ENCODE measurements at regions not wholly inside any gene's neighbourhood (a gene's known extent, or its start where the extent isn't known, plus 50 kb on each side); places are given as distances from the start of the nearest gene placed in this dataset.
"Not testable (repeated sequence)": the region's sequence is repeated elsewhere in the genome, so short reads cannot be mapped to it uniquely, and the experiment has no call there.

DNA sequence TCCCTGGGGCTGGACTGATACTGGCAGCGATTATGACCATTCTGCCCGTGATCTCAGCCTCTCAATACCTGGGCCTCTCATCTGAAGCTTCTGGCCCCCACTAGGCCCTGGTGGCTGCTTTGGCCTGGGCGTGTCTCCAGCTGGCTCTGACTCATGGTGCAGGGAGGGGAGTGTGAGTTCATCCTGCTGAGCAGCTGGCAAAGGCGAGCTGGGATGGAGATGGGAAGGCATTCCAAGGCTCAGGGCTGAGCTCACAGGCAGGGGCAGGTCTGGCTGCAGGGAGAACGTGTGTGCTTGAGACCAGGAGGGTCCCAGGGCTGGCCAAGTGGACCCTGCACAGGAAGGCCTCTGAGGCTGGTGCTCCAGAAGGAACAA, 221.8 kb downstream of the TMEM121 start:
- TF ChIP-seq POLR2A (IDR thresholded peaks at IDR 0.05; ENCODE audit: low read depth, low read length) (no peak), MYC (IDR thresholded peaks at IDR 0.05; ENCODE audit: low read depth, low read length) (no peak), JUN (IDR thresholded peaks at IDR 0.05; ENCODE audit: borderline replicate concordance, insufficient read depth, insufficient read length, low read depth) (no peak), FOS (IDR thresholded peaks at IDR 0.05; ENCODE audit: borderline replicate concordance, insufficient read depth, low read length) (no peak), EZH2 (IDR thresholded peaks at IDR 0.05; ENCODE audit: borderline replicate concordance, low read depth, low read length, severe bottlenecking) (no peak), GATA2 (IDR thresholded peaks at IDR 0.05; ENCODE audit: insufficient read depth, insufficient read length, low read depth, low read length) (no peak), POLR2AphosphoS5 (IDR thresholded peaks at IDR 0.05; ENCODE audit: insufficient read depth, low read depth, low read length) (no peak)
- TF ChIP-seq, protein P1, sequence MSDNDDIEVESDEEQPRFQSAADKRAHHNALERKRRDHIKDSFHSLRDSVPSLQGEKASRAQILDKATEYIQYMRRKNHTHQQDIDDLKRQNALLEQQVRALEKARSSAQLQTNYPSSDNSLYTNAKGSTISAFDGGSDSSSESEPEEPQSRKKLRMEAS (IDR thresholded peaks at IDR 0.05; ENCODE audit: insufficient read depth, insufficient read length) = no peak
- TF ChIP-seq, protein P2, sequence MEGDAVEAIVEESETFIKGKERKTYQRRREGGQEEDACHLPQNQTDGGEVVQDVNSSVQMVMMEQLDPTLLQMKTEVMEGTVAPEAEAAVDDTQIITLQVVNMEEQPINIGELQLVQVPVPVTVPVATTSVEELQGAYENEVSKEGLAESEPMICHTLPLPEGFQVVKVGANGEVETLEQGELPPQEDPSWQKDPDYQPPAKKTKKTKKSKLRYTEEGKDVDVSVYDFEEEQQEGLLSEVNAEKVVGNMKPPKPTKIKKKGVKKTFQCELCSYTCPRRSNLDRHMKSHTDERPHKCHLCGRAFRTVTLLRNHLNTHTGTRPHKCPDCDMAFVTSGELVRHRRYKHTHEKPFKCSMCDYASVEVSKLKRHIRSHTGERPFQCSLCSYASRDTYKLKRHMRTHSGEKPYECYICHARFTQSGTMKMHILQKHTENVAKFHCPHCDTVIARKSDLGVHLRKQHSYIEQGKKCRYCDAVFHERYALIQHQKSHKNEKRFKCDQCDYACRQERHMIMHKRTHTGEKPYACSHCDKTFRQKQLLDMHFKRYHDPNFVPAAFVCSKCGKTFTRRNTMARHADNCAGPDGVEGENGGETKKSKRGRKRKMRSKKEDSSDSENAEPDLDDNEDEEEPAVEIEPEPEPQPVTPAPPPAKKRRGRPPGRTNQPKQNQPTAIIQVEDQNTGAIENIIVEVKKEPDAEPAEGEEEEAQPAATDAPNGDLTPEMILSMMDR (IDR thresholded peaks at IDR 0.05; ENCODE audit: extremely low read depth in 1 of 2, insufficient read depth in 1 of 2, low read depth in 1 of 2, low read length in 2 of 2) = no peak
- no peak overlapping the region for H3K4me2 ChIP-seq (ENCODE audit: insufficient read depth, low read length)
- H3K36me3 ChIP-seq (ENCODE audit: control insufficient read depth in 2 of 2, extremely low read depth in 1 of 2, insufficient read depth in 2 of 2, low read length in 2 of 2) = no peaks in the 10 kb centered on the region
- ChIA-PET POLR2A (no interaction called here), CTCF (no interaction called here)
- H3K27ac ChIP-seq (ENCODE audit: insufficient read depth, low read depth, low read length) = no peak overlapping the region
- no peak overlapping the region for H3K9ac ChIP-seq (replicated peaks; ENCODE audit: extremely low read depth, insufficient read depth, low read length)
- no peaks in the 10 kb centered on the region for H3K9me1 ChIP-seq (replicated peaks; ENCODE audit: control insufficient read depth, extremely low read depth, insufficient read depth, low read length)
- intact Hi-C loops (cut with micrococcal nuclease) = no loop called here
- no peaks in the 10 kb centered on the region for H3K79me2 ChIP-seq (ENCODE audit: control insufficient read depth, insufficient read depth, low read length)
- H3K9me3 ChIP-seq (replicated peaks; ENCODE audit: control insufficient read depth, insufficient read depth, low read length) = peaks cover 4% of the 10 kb centered on the region
- H2AFZ ChIP-seq (ENCODE audit: low read depth, low read length) = no peak overlapping the region
- no peak for FAIRE-seq
- no peaks in the 10 kb centered on the region for H4K20me1 ChIP-seq (replicated peaks; ENCODE audit: control insufficient read depth, extremely low read depth, insufficient read depth, low read length)
- H3K27me3 ChIP-seq (ENCODE audit: control insufficient read depth in 2 of 2, insufficient read depth in 2 of 2, low read length in 2 of 2) = no peaks in the 10 kb centered on the region
- no peak overlapping the region for H3K4me3 ChIP-seq (replicated peaks in 1 of 3; ENCODE audit: insufficient read depth in 1 of 3, low read depth in 1 of 3, low read length in 3 of 3)
- BruUV-seq (replicated peaks) = no TSS peak
- no peak for DNase-seq (ENCODE audit: low read depth, low spot score)
- dilution Hi-C loops (cut with MboI; ENCODE audit: extremely low pct_ligation_motif_present, low sequenced_read_pairs) = no loop called here
- no peaks in the 10 kb centered on the region for H3K4me1 ChIP-seq (ENCODE audit: control insufficient read depth, extremely low read depth, insufficient read depth, low read length)

GRCh38 chr14:105748710-105749109, 222.3 kb downstream of the TMEM121 start:
- H3K79me2 ChIP-seq (ENCODE audit: control insufficient read depth, insufficient read depth, low read length); POLR2A ChIA-PET; H4K20me1 ChIP-seq (replicated peaks; ENCODE audit: control insufficient read depth, extremely low read depth, insufficient read depth, low read length); H3K9me1 ChIP-seq (replicated peaks; ENCODE audit: control insufficient read depth, extremely low read depth, insufficient read depth, low read length); H3K9ac ChIP-seq (replicated peaks; ENCODE audit: extremely low read depth, insufficient read depth, low read length); H3K4me1 ChIP-seq (ENCODE audit: control insufficient read depth, extremely low read depth, insufficient read depth, low read length); CTCF ChIA-PET; H3K4me3 ChIP-seq (replicated peaks in 1 of 3; ENCODE audit: insufficient read depth in 1 of 3, low read depth in 1 of 3, low read length in 3 of 3); H3K36me3 ChIP-seq (ENCODE audit: control insufficient read depth in 2 of 2, extremely low read depth in 1 of 2, insufficient read depth in 2 of 2, low read length in 2 of 2); H3K4me2 ChIP-seq (ENCODE audit: insufficient read depth, low read length); H3K9me3 ChIP-seq (replicated peaks; ENCODE audit: control insufficient read depth, insufficient read depth, low read length); DNase-seq (ENCODE audit: low read depth, low spot score); H3K27me3 ChIP-seq (ENCODE audit: control insufficient read depth in 2 of 2, insufficient read depth in 2 of 2, low read length in 2 of 2); BruUV-seq (replicated peaks); H3K27ac ChIP-seq (ENCODE audit: insufficient read depth, low read depth, low read length); FAIRE-seq; intact Hi-C loops (cut with micrococcal nuclease); H2AFZ ChIP-seq (ENCODE audit: low read depth, low read length); dilution Hi-C loops (cut with MboI; ENCODE audit: extremely low pct_ligation_motif_present, low sequenced_read_pairs): not testable (repeated sequence)

DNA sequence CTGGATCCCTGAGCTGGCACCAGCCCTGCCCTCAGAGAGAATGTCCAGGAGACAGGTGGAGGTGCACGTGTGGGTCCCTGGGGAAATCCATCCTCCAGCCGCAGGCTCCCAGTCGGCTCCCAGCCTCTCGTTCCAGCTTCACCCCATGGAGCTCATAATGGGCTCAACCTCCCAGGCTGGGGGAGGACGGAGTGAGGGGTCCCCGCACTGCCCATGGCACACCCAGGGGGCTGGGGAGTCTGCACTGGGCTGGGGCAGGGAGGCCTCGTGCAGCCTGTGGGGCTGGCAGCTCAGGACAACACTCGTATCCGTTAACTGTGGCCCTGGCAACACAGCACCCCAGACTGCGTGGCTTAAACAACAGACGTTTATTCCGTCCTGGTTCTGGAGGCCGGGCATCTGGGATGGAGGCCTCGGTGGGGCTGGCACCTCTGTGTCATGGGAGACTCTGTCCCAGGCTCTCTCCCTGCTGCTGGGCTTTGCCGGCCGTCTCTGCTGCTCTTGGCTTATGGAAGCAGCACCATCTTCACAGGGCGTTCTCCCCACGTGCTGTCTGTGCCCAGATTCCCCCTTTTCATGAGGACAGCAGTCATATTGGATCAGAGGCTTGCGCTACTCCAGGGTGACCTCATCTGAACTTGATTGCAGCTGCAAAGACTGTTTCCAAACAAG, 223.6 kb downstream of the TMEM121 start:
- BruUV-seq (replicated peaks); H2AFZ ChIP-seq (ENCODE audit: low read depth, low read length); H3K79me2 ChIP-seq (ENCODE audit: control insufficient read depth, insufficient read depth, low read length); H3K4me3 ChIP-seq (replicated peaks in 1 of 3; ENCODE audit: insufficient read depth in 1 of 3, low read depth in 1 of 3, low read length in 3 of 3); H3K36me3 ChIP-seq (ENCODE audit: control insufficient read depth in 2 of 2, extremely low read depth in 1 of 2, insufficient read depth in 2 of 2, low read length in 2 of 2); H3K27me3 ChIP-seq (ENCODE audit: control insufficient read depth in 2 of 2, insufficient read depth in 2 of 2, low read length in 2 of 2); intact Hi-C loops (cut with micrococcal nuclease); H3K27ac ChIP-seq (ENCODE audit: insufficient read depth, low read depth, low read length); DNase-seq (ENCODE audit: low read depth, low spot score); H4K20me1 ChIP-seq (replicated peaks; ENCODE audit: control insufficient read depth, extremely low read depth, insufficient read depth, low read length); CTCF ChIA-PET; dilution Hi-C loops (cut with MboI; ENCODE audit: extremely low pct_ligation_motif_present, low sequenced_read_pairs); H3K9ac ChIP-seq (replicated peaks; ENCODE audit: extremely low read depth, insufficient read depth, low read length); H3K4me1 ChIP-seq (ENCODE audit: control insufficient read depth, extremely low read depth, insufficient read depth, low read length); H3K9me3 ChIP-seq (replicated peaks; ENCODE audit: control insufficient read depth, insufficient read depth, low read length); POLR2A ChIA-PET; FAIRE-seq; H3K4me2 ChIP-seq (ENCODE audit: insufficient read depth, low read length); H3K9me1 ChIP-seq (replicated peaks; ENCODE audit: control insufficient read depth, extremely low read depth, insufficient read depth, low read length): not testable (repeated sequence)

All from endothelial cell of umbilical vein (primary cell).